Ascending aorta (tissue), 2 donors: ENCODE measurements at regions not wholly inside any gene's neighbourhood (a gene's known extent, or its start where the extent isn't known, plus 50 kb on each side); places are given as distances from the start of the nearest gene placed in this dataset.

Source experiments
- DNase-seq, 2 donors: peaks; one replicate each; pipeline ENCODE4 v3.0.0-alpha.2; 2019; ENCODE audit warnings: low spot score in 2 of 2
- H3K27ac ChIP-seq, 2 donors: fragments of 200-600 bp; sonication (generic); one replicate each; pipeline ENCODE4 v1.5.1; 2016 to 2017; ENCODE audit warnings: mild to moderate bottlenecking in 1 of 2
- H3K27me3 ChIP-seq: fragments of 200-600 bp; sonication (generic); one replicate; pipeline ENCODE4 v1.5.1; 2017
- H3K36me3 ChIP-seq, 2 donors: fragments of 200-600 bp; sonication (generic); one replicate each; pipeline ENCODE4 v1.5.1; 2016
- H3K4me1 ChIP-seq, 2 donors: fragments of 200-600 bp; sonication (generic); one replicate each; pipeline ENCODE4 v1.5.1; 2016 to 2017; ENCODE audit warnings: mild to moderate bottlenecking in 1 of 2
- H3K4me3 ChIP-seq, 2 donors: fragments of 200-600 bp; sonication (generic); one replicate each; pipeline ENCODE4 v1.5.1; 2016 to 2017; ENCODE audit warnings: mild to moderate bottlenecking in 1 of 2
- H3K9me3 ChIP-seq, 2 donors: fragments of 200-600 bp; sonication (generic); one replicate each; pipeline ENCODE4 v1.5.1; 2016
- CTCF ChIP-seq, 3 experiments: fragments of 200-600 bp in 2 of 3; fragments of 450-650 bp in 1 of 3; sonication (generic) in 2 of 3; IDR thresholded peaks; one replicate each; pipeline ENCODE4 v1.5.1; 2016 to 2019; ENCODE audit warnings: antibody characterized with exemption in 3 of 3, mild to moderate bottlenecking in 1 of 3, moderate library complexity in 1 of 3
- intact Hi-C: fragments of 100-400 bp; cut with DNase I; formaldehyde crosslinking; loops from one replicate; pipeline ENCODE4 v1.15.1; 2023

- Histone ChIP-seq H3K27me3 (no peaks in the 10 kb centered on the region), H3K9me3 (no peaks in the 10 kb centered on the region), H3K4me1 (no peaks in the 10 kb centered on the region), H3K36me3 (no peaks in the 10 kb centered on the region), H3K27ac (no peak overlapping the region), H3K4me3 (no peak overlapping the region)
- intact Hi-C loops, result no loop called here
- no peak for DNase-seq
- peak in 1 of 3 experiments; percentile 39 for TF ChIP-seq CTCF (IDR thresholded peaks at IDR 0.05)
Observed at GRCh38 chr3:117439812-117440211, 730.2 kb downstream of the TUSC7 start.

GRCh38 chr3:117441851-117442250 is 732.3 kb downstream of the TUSC7 start:
- DNase-seq, result no peak
- no peak for TF ChIP-seq CTCF (IDR thresholded peaks at IDR 0.05)
- H3K27me3 ChIP-seq, result no peaks in the 10 kb centered on the region

GRCh38 chr3:117442566-117442965 is 733.0 kb downstream of the TUSC7 start:
- H3K4me1 ChIP-seq, result no peaks in the 10 kb centered on the region
- no peak for TF ChIP-seq CTCF (IDR thresholded peaks at IDR 0.05)
- no peaks in the 10 kb centered on the region for H3K9me3 ChIP-seq
- no peak for DNase-seq
- H3K27me3 ChIP-seq, result no peaks in the 10 kb centered on the region
- no peak overlapping the region for H3K4me3 ChIP-seq
- H3K27ac ChIP-seq, result no peak overlapping the region
- H3K36me3 ChIP-seq, result no peaks in the 10 kb centered on the region
- intact Hi-C loops, result no loop called here

More at GRCh38 chr3:117441851-117442250, 732.3 kb downstream of the TUSC7 start:
- intact Hi-C loops, result no loop called here
- Histone ChIP-seq H3K27ac (no peak overlapping the region), H3K36me3 (no peaks in the 10 kb centered on the region), H3K4me1 (no peaks in the 10 kb centered on the region), H3K4me3 (no peak overlapping the region), H3K9me3 (no peaks in the 10 kb centered on the region)

GRCh38 chr3:117443014-117443413 is 733.4 kb downstream of the TUSC7 start:
- no peaks in the 10 kb centered on the region for H3K36me3 ChIP-seq
- no peaks in the 10 kb centered on the region for H3K4me1 ChIP-seq
- H3K27ac ChIP-seq, result no peak overlapping the region
- H3K4me3 ChIP-seq, result no peak overlapping the region
- no peaks in the 10 kb centered on the region for H3K9me3 ChIP-seq
- no peak for TF ChIP-seq CTCF (IDR thresholded peaks at IDR 0.05)
- DNase-seq, result no peak
- intact Hi-C loops, result no loop called here
- H3K27me3 ChIP-seq, result no peaks in the 10 kb centered on the region

- no peaks in the 10 kb centered on the region for H3K4me1 ChIP-seq
- DNase-seq, result no peak
- H3K36me3 ChIP-seq, result no peaks in the 10 kb centered on the region
- no peak overlapping the region for H3K27ac ChIP-seq
- no peaks in the 10 kb centered on the region for H3K9me3 ChIP-seq
- intact Hi-C loops, result no loop called here
- no peak overlapping the region for H3K4me3 ChIP-seq
- TF ChIP-seq CTCF (IDR thresholded peaks at IDR 0.05), result no peak
- H3K27me3 ChIP-seq, result no peaks in the 10 kb centered on the region
Observed at GRCh38 chr3:117444175-117444574, 734.6 kb downstream of the TUSC7 start.

- intact Hi-C loops, result no loop called here
- no peaks in the 10 kb centered on the region for H3K36me3 ChIP-seq
- no peak overlapping the region for H3K4me3 ChIP-seq
- no peaks in the 10 kb centered on the region for H3K27me3 ChIP-seq
- TF ChIP-seq CTCF (IDR thresholded peaks at IDR 0.05), result no peak
- no peak overlapping the region for H3K27ac ChIP-seq
- H3K9me3 ChIP-seq, result no peaks in the 10 kb centered on the region
- no peak for DNase-seq
- no peaks in the 10 kb centered on the region for H3K4me1 ChIP-seq
Observed at GRCh38 chr3:117447419-117447818, 737.8 kb downstream of the TUSC7 start.
